GM12864 (cell line): ENCODE measurements at regions not wholly inside any gene's neighbourhood (a gene's known extent, or its start where the extent isn't known, plus 50 kb on each side); places are given as distances from the start of the nearest gene placed in this dataset.

ENCODE experiments used
- DNase-seq: peaks from one replicate; pipeline ENCODE4 v3.0.0-alpha.2; 2011; ENCODE audit warnings: low read depth
- H3K4me3 ChIP-seq: 2 replicates; pipeline ENCODE4 v1.5.1; 2011; ENCODE audit warnings: mild to moderate bottlenecking, low read depth, low read length, control low read depth
- CTCF ChIP-seq: IDR thresholded peaks from 2 replicates; pipeline ENCODE4 v1.5.1; 2011; ENCODE audit warnings: low read depth, mild to moderate bottlenecking, moderate library complexity, low read length, control low read depth, inconsistent platforms; ENCODE audit errors: missing control alignments

DNA sequence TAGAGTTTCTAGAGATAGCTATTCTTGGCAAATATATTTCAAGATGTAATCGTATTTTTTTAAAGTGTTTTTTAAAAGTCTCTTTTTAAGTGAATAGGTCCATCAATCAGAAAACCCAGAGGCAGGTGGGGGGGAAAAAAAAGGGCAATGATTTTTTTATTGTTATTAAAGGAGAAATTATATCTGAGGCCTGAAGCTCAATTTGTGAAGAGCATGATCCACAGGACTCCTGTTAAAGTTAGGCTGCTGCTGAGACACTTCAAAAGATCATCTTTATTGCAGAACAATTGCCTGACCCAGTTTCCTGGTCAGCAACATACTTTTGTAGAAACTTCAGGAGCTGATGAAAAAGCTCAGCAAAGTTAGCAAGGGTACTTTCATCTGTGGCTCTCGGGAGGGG is 326.2 kb downstream of the RASEF start:
- TF ChIP-seq CTCF, result no peak
- H3K4me3 ChIP-seq, result no peak overlapping the region
- no peak for DNase-seq

GRCh38 chr9:82745919-82746318 is 317.0 kb downstream of the RASEF start:
- TF ChIP-seq CTCF, result no peak
- no peak overlapping the region for H3K4me3 ChIP-seq
- no peak for DNase-seq

DNA sequence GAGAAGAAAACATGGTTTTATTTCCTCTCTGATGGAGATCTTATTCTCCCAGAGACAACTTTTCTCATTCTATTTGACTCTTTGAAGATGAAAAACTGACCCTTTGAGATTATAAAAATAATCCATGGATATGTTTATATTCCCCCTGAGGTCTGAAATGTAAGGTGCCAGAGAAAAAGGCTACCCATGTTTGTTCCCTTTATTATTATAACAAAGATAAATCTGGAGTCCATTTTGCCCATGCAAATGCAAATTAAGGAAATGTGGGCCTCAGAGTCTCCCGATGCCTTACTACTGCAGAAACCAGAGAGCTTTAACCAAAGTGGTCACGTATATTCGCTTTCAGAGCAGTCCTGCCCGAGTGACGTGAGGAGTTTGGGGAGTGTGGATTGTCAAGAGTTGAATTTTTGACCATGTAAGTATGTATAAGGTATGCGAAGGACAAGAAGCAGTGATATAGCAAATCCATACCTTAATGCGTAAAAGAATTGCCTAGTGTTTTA is 312.5 kb downstream of the RASEF start:
- TF ChIP-seq CTCF, result no peak
- no peak overlapping the region for H3K4me3 ChIP-seq
- no peak for DNase-seq

DNA sequence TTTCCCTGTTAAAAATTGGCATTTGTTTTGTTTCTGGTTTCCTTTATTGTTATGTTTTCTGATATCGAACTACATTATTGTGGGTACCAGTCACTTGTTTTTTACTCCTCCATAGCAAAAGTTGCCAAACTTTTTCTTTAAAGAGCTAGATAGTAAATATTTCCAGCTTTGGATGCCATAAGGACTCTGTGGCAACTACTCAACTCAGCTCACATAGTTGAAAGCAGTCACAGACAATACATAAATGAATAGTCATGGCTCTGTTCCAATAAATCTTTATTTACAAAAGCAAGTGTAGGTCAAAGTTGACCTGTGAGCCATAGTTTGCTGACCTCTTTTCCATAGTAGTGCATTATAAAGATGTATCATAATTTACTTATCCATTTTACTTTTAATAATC is 305.0 kb downstream of the RASEF start:
- DNase-seq, result no peak
- no peak for TF ChIP-seq CTCF
- H3K4me3 ChIP-seq, result no peak overlapping the region

DNA sequence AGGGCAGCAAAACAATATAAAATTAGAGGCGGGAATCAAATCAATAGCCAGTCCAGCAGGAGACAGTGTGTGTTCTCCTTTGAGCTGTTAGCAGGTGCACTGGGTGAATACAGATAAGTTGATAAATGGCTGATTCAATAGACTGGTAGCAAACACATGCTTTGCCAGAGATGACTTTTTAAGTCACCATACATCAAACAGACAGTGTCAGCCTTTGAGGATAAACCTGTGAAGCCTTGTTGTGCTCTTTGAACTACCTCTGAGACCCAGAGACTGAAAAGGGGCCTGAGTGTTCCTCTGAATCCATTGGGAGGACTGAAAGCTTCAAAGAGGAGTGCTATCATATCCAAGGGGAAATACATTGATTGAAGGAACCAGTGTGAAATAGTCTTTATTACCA is 301.9 kb downstream of the RASEF start:
- DNase-seq, result no peak
- H3K4me3 ChIP-seq, result no peak overlapping the region
- TF ChIP-seq CTCF, result no peak

DNA sequence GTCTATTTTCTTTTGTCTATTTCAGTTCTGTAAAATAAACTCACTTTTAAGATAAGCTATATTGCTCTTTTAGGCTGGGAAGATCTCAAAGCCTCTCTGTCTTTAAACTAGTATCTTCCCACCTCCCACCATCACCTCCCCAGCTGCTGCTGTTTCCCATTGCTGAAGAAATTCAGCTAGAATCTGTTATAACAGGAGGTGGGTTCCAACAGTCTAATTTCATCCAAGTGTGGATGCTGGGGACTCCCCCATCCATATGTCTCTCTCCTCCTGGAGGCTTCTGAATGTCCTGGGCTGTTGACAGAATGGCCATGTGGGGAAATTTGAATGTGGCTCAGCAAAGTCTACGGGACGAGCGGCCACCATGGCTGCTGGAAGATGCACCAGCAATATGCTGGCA is 301.0 kb downstream of the RASEF start:
- TF ChIP-seq CTCF, result no peak
- no peak for DNase-seq
- H3K4me3 ChIP-seq, result no peak overlapping the region

DNA sequence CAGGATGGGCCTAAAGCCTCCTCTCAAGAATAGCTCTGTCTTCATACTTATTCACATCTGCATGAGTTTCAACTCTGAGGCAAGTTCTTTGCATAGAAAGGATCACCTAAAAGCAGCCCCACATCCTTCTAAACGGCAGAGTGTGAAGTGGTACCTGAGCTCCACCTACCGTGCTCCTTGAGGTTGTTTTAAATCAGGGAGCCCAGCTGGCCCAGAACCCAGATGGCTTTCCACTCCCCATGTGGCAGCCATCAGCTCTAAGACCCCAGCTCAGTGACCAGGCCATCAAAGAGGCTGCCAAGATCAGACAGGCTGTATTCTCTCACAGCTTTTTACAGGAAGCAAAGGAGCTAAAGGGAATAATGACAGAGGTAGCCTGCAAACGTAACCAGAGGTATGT is 299.3 kb downstream of the RASEF start:
- TF ChIP-seq CTCF, result no peak
- no peak overlapping the region for H3K4me3 ChIP-seq
- no peak for DNase-seq
